K562 (cell line): ENCODE measurements at regions not wholly inside any gene's neighbourhood (a gene's known extent, or its start where the extent isn't known, plus 50 kb on each side); places are given as distances from the start of the nearest gene placed in this dataset.

Experiments used
- ATAC-seq: fragments of 200-7000 bp; cut with Tn5 transposase; 3 replicates; pipeline ENCODE4 v1.9.1; 2020; ENCODE audit warnings: moderate library complexity
- BruUV-seq: library from RNA; stranded (reverse); fragments of 400-500 nt; replicated peaks from 2 replicates; lab custom pipeline; 2021; lab: Mats Ljungman, UMichigan
- CTCF ChIA-PET: fragments of 300-600 bp; formaldehyde crosslinking; extraction: SDS; loops from one replicate; lab custom pipeline; 2021; ENCODE audit warnings: low intra/inter-chr PET ratio; lab: Yijun Ruan, JAX
- POLR2A ChIA-PET: fragments of 300-600, 350-650 bp; sonication (Branson Sonifier 250); formaldehyde crosslinking; extraction: SDS; loops from one replicate; lab custom pipeline; 2021; ENCODE audit warnings: antibody characterized with exemption, inconsistent platforms; lab: Yijun Ruan, JAX
- DNase-seq, 4 experiments: peaks; one replicate each; pipeline versions ENCODE4 v3.0.0 to v3.0.0-alpha.2; 2011 to 2018; ENCODE audit warnings: low spot score in 3 of 4, mixed read lengths in 3 of 4; ENCODE audit errors: extremely low read depth in 1 of 4
- FAIRE-seq: peaks from 2 replicates; lab custom pipeline; 2011; peaks lifted over from hg19 to GRCh38; lab: Jason Lieb, UNC
- H2AFZ ChIP-seq: 2 replicates; pipeline ENCODE4 v1.6.0; 2011; ENCODE audit warnings: low read depth, low read length, control low read depth, inconsistent platforms
- H3K27ac ChIP-seq: fragments of 200-600 bp; 3 replicates; pipeline ENCODE4 v1.8.0; 2011; ENCODE audit warnings: low read depth, mild to moderate bottlenecking, control low read depth, inconsistent platforms, low read length, moderate library complexity, mixed read lengths; ENCODE audit errors: extremely low read depth
- H3K27me3 ChIP-seq, 2 experiments: fragments of 300-600 bp in 1 of 2; 2 replicates in 1 of 2; 3 replicates in 1 of 2; pipeline versions ENCODE4 v1.6.0 to v1.8.0; 2011; ENCODE audit warnings: inconsistent platforms in 2 of 2, low read length in 2 of 2, mild to moderate bottlenecking in 1 of 2, mixed read lengths in 1 of 2, moderate library complexity in 1 of 2; ENCODE audit not compliant: control insufficient read depth in 2 of 2, insufficient read depth in 2 of 2
- H3K36me3 ChIP-seq: fragments of 300-600 bp; 3 replicates; pipeline ENCODE4 v1.8.0; 2011; ENCODE audit warnings: mild to moderate bottlenecking, low read length, inconsistent platforms; ENCODE audit not compliant: control insufficient read depth, insufficient read depth
- H3K4me1 ChIP-seq, 2 experiments: fragments of 200-600 bp in 1 of 2; replicated peaks in 1 of 2; 2 replicates in 1 of 2; 3 replicates in 1 of 2; pipeline versions ENCODE4 v1.5.1 to v1.8.0; 2011; ENCODE audit warnings: inconsistent platforms in 2 of 2, low read length in 2 of 2, mild to moderate bottlenecking in 1 of 2, mixed read lengths in 1 of 2, moderate library complexity in 1 of 2; ENCODE audit not compliant: control insufficient read depth in 2 of 2, insufficient read depth in 2 of 2
- H3K4me2 ChIP-seq: 2 replicates; pipeline ENCODE4 v1.6.1; 2011; ENCODE audit warnings: low read length, control low read depth, inconsistent platforms, mixed read lengths; ENCODE audit not compliant: insufficient read depth
- H3K4me3 ChIP-seq: fragments of 200-600 bp; sonication (generic), shearing (Covaris generic); 2 replicates; pipeline ENCODE4 v1.5.1; 2016; ENCODE audit warnings: control low read depth, inconsistent platforms
- H3K79me2 ChIP-seq: fragments of 200-600 bp; 3 replicates; pipeline ENCODE4 v1.8.0; 2011; ENCODE audit warnings: low read length, inconsistent platforms; ENCODE audit not compliant: control insufficient read depth, insufficient read depth
- H3K9ac ChIP-seq, 2 experiments: 2 replicates each; pipeline versions ENCODE4 v1.6.0 to v1.6.1; 2011; ENCODE audit warnings: low read depth in 2 of 2, low read length in 2 of 2, control low read depth in 1 of 2, inconsistent platforms in 1 of 2, mild to moderate bottlenecking in 1 of 2, mixed read lengths in 1 of 2; ENCODE audit not compliant: insufficient read depth in 1 of 2
- H3K9me1 ChIP-seq: one replicate; pipeline ENCODE4 v1.6.0; 2011; ENCODE audit warnings: inconsistent platforms, mild to moderate bottlenecking, low read length, moderate library complexity; ENCODE audit not compliant: control insufficient read depth, insufficient read depth
- H3K9me3 ChIP-seq: replicated peaks from 2 replicates; pipeline ENCODE4 v1.5.1; 2011; ENCODE audit warnings: low read depth, low read length, inconsistent platforms; ENCODE audit not compliant: control insufficient read depth, insufficient read depth
- H4K20me1 ChIP-seq: replicated peaks from 2 replicates; pipeline ENCODE4 v1.6.1; 2011; ENCODE audit warnings: low read length, inconsistent platforms, mixed read lengths; ENCODE audit not compliant: control insufficient read depth, insufficient read depth
- ARID2 ChIP-seq: fragments of 450-650 bp; IDR thresholded peaks from 2 replicates; pipeline ENCODE4 v1.6.1; 2017; ENCODE audit warnings: antibody characterized with exemption, mild to moderate bottlenecking
- ATF4 ChIP-seq: fragments of 450-650 bp; formaldehyde crosslinking; IDR thresholded peaks from 2 replicates; pipeline ENCODE4 v1.4.0; 2022; ENCODE audit warnings: mild to moderate bottlenecking, moderate library complexity
- CXXC5 ChIP-seq: fragments of 250-450 bp; sonication (Bioruptor Pico); IDR thresholded peaks from 2 replicates; pipeline ENCODE4 v1.8.0; 2022; ENCODE audit warnings: inconsistent platforms, mild to moderate bottlenecking, moderate library complexity
- LARP7 ChIP-seq: fragments of 450-650 bp; IDR thresholded peaks from 2 replicates; pipeline ENCODE4 v1.6.1; 2016
- MCM7 ChIP-seq, 2 experiments: fragments of 450-650 bp; IDR thresholded peaks; 2 replicates each; pipeline ENCODE4 v1.6.1; 2016 to 2018
- NFE2L1 ChIP-seq: fragments of 450-650 bp; IDR thresholded peaks from 2 replicates; pipeline ENCODE4 v1.6.1; 2016; ENCODE audit warnings: missing genetic modification characterization, low read depth, mild to moderate bottlenecking, missing compliant biosample characterization, moderate library complexity, borderline replicate concordance
- NR0B1 ChIP-seq: fragments of 450-650 bp; IDR thresholded peaks from one replicate; pipeline ENCODE4 v1.6.1; 2018; ENCODE audit warnings: mild to moderate bottlenecking, moderate library complexity; ENCODE audit not compliant: partially characterized antibody
- PRPF4 ChIP-seq: fragments of 200-400 bp; formaldehyde crosslinking; IDR thresholded peaks from one replicate; pipeline ENCODE4 v1.6.1; 2017; ENCODE audit warnings: low read length, low read depth, mild to moderate bottlenecking; ENCODE audit not compliant: insufficient read depth, poor library complexity, severe bottlenecking
- RBM15 ChIP-seq: fragments of 200-400 bp; formaldehyde crosslinking; IDR thresholded peaks from 2 replicates; pipeline ENCODE4 v1.6.1; 2018; ENCODE audit warnings: mild to moderate bottlenecking, low read length, moderate library complexity; ENCODE audit not compliant: insufficient read depth
- RUNX1 ChIP-seq: sonication (generic); IDR thresholded peaks from 2 replicates; pipeline ENCODE4 v1.6.1; 2016; ENCODE audit warnings: antibody characterized with exemption, low read depth
- TFAP4 ChIP-seq: sonication (generic); formaldehyde crosslinking; IDR thresholded peaks from 2 replicates; pipeline ENCODE4 v1.8.0; 2022; ENCODE audit warnings: missing genetic modification reagents, mild to moderate bottlenecking, moderate library complexity, borderline replicate concordance
- THAP7 ChIP-seq: fragments of 250-450 bp; sonication (Bioruptor Pico); IDR thresholded peaks from 2 replicates; pipeline ENCODE4 v1.5.0; 2021
- U2AF1 ChIP-seq: fragments of 200-400 bp; formaldehyde crosslinking; optimal IDR thresholded peaks from 2 replicates; pipeline ENCODE3; 2017; ENCODE audit warnings: mild to moderate bottlenecking, low read depth, low read length, moderate library complexity
- XRCC3 ChIP-seq: fragments of 450-650 bp; IDR thresholded peaks from 2 replicates; pipeline ENCODE4 v1.6.1; 2017; ENCODE audit warnings: mild to moderate bottlenecking, moderate library complexity
- ZEB2 ChIP-seq: fragments of 450-650 bp; IDR thresholded peaks from 2 replicates; pipeline ENCODE4 v1.6.1; 2016
- ZNF24 ChIP-seq: fragments of 450-650 bp; IDR thresholded peaks from 2 replicates; pipeline ENCODE4 v1.6.1; 2016
- ZNF444 ChIP-seq: fragments of 250-450 bp; sonication (Bioruptor Pico); IDR thresholded peaks from 2 replicates; pipeline ENCODE4 v1.4.0; 2020; ENCODE audit warnings: mild to moderate bottlenecking, moderate library complexity
- ZNF655 ChIP-seq: fragments of 250-450 bp; sonication (Bioruptor Pico); IDR thresholded peaks from 2 replicates; pipeline ENCODE4 v1.5.0; 2021
- ZNF717 ChIP-seq: fragments of 250-450 bp; sonication (Bioruptor Pico); IDR thresholded peaks from 2 replicates; pipeline ENCODE4 v1.5.0; 2021
- ZNF785 ChIP-seq: fragments of 250-450 bp; sonication (Bioruptor Pico); IDR thresholded peaks from 2 replicates; pipeline ENCODE4 v1.4.0; 2020; ENCODE audit warnings: mild to moderate bottlenecking
- WGBS: fragments of 100-300 bp; shearing (Covaris generic); methylation state at CpG from one replicate; pipeline ENCODE4 v1.1.6; 2016; ENCODE audit warnings: low coverage, mixed read lengths; ENCODE audit not compliant: insufficient coverage; ENCODE audit errors: missing lambda C conversion rate; 5-methylcytosine and 5-hydroxymethylcytosine counted together
- in situ Hi-C: fragments of 300-500 bp; cut with MboI; formaldehyde crosslinking; loops from 4 replicates; pipeline ENCODE4 v1.15.0; 2018; ENCODE audit warnings: inconsistent platforms, mixed read lengths
- intact Hi-C: fragments of 100-400 bp; cut with micrococcal nuclease; formaldehyde crosslinking; loops from 2 replicates; pipeline ENCODE4 v1.14.2; 2022

- WGBS = 7% methylated on average over 3 of the region's 6 CpGs
- Histone ChIP-seq H3K4me3 (no peak overlapping the region), H3K4me1 (no peaks in the 10 kb centered on the region), H3K9ac (no peak overlapping the region), H3K27ac (no peak overlapping the region)
- TF ChIP-seq ZNF444 (CRISPR knock-in tag) (no peak), PRPF4 (no peak), CXXC5 (no peak), ZNF24 (no peak), RBM15 (no peak), THAP7 (CRISPR knock-in tag) (no peak), U2AF1 (no peak), MCM7 (IDR thresholded peaks at IDR 0.05) (no peak), ARID2 (no peak), NR0B1 (no peak), ZNF655 (CRISPR knock-in tag) (no peak), ZNF785 (no peak), TFAP4 (CRISPR knock-in tag) (no peak), RUNX1 (no peak), LARP7 (no peak), NFE2L1 (tag) (no peak), ZNF717 (CRISPR knock-in tag) (no peak), ZEB2 (no peak), XRCC3 (no peak), ATF4 (CRISPR knock-in tag) (no peak)
- TF ChIP-seq, all 486 proteins: peak for 0
- in situ Hi-C loops = no loop called here
- Histone ChIP-seq H2AFZ (no peak overlapping the region), H3K79me2 (no peaks in the 10 kb centered on the region), H4K20me1 (no peaks in the 10 kb centered on the region), H3K36me3 (no peaks in the 10 kb centered on the region), H3K4me2 (no peak overlapping the region), H3K9me3 (peaks cover 2% of the 10 kb centered on the region; the same call in 1 of the 2 replicates), H3K9me1 (no peaks in the 10 kb centered on the region), H3K27me3 (no peaks in the 10 kb centered on the region)
- CTCF ChIA-PET = no interaction called here
- BruUV-seq = no TSS peak
- FAIRE-seq (no peak), DNase-seq (no peak), ATAC-seq (no peak)
- POLR2A ChIA-PET = no interaction called here
- intact Hi-C loops = no loop called here
Observed at GRCh38 chr7:10116511-10116910, 857.2 kb upstream of the PHF14 start.
